ENCODE measurements at regions not wholly inside any gene's neighbourhood (a gene's known extent, or its start where the extent isn't known, plus 50 kb on each side); places are given as distances from the start of the nearest gene placed in this dataset.
A peak's percentile ranks its signal among the peaks of the same experiment; 100 is the strongest.

- no peak for DNase-seq (ENCODE audit: low spot score)
Measured at GRCh38 chrX:68927178-68927577, 98.4 kb downstream of the EFNB1 start.

DNA sequence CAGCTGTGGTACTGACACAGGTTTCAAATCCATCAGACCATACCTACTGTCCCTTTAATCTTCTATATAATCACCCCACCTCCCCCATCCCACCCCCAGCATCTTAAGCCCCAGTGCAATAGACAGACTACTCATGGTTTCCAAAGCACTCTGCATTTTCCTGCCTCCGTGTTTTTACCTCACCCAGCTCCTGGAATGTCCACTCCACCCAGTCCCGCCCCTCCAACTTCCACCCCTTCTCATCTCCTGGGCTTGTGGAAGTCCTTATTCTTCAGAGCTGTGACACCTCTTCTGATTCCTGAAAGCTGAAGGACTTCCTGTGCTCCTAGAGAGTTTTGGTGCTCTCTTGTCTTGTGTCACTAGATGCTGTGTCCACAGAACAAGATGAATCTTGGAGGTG is 94.3 kb downstream of the EFNB1 start:
- DNase-seq (ENCODE audit: low spot score), result no peak

DNA sequence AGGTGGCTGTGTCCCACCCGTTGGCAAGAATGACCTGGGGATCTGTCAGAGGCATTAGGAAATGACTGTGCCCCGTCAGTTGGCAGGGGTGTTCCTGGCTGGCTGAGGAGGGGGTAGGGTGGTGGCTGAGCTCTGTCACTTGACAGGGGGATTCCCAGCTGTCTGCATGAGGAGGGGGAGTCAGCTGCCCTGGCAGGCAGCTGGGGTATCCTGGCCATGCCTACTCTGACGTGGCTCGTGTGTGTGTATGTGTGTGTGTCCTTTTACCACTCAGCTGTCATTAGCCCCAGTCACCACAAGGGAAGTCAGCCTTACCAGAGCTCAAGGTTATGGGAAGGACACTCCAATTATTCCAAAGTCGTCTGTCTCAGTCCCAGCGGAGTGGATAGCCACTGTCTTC is 93.2 kb downstream of the EFNB1 start:
- no peak for DNase-seq (ENCODE audit: low spot score)

GRCh38 chrX:68920561-68920960 is 91.7 kb downstream of the EFNB1 start:
- DNase-seq (ENCODE audit: low spot score), result no peak

- no peak for DNase-seq (ENCODE audit: low spot score)
Measured at GRCh38 chrX:68919707-68920106, 90.9 kb downstream of the EFNB1 start.

- no peak for DNase-seq (ENCODE audit: low spot score)
Measured at GRCh38 chrX:68918202-68918601, 89.4 kb downstream of the EFNB1 start.

DNA sequence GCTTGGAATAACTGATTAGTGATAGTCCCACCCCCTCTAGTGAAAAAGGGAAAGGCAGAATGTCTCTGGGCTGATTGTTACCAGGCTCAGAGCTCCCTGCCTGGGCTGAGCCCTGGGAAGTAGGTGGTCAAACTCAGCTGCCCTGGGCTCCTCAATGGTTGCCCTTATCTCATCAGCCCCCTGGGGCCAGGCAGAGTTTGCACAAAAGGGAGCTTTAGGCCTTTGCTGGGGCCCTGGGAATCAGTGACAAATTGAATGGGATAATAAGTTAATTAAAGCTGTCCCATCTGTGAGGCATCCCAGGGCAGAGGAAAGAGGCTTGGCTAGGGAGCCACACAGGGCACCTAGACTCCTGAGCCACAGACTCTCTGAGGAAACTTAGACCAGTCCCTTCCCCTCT is 89.0 kb downstream of the EFNB1 start:
- no peak for DNase-seq (ENCODE audit: low spot score)

DNA sequence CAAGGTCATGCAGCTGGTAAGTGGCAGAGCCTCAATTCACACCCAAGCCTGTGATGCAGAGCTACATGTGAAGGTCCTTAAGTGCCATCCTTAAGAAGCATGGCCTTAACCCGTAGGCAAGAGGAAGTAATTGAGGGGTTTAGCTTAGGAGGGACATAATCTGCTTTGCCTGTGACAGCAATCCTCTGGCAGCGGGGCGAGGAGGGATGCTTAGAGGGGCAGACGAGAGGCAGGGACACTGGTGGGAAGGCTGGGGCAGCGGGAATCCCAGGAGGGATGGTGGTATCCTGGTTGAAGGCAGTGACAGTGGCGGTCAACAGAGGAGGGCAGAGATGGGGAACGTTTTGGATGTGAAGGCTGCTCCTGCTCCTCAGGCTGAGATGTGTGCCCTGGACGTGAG is 88.1 kb downstream of the EFNB1 start:
- DNase-seq (ENCODE audit: low spot score), result no peak

DNA sequence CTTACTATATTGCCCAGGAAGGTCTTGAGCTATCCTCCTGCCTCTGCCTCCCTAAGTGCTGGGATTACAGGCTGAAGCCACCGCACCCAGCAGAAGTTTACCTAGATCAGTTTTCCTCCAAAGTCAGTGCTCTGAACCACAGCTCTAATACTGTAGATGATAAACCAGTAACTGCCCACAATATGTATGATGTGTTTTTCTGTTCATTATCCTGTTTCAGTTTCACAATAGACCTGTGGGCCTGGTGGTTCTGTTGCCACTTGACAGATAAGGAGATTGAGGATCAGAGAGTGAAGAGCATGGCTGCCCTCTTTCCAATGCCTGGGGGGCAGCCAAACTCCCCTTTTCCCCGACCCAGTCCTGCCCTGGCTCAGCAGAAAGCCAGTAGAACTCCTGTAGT is 87.0 kb downstream of the EFNB1 start:
- no peak for DNase-seq (ENCODE audit: low spot score)

- DNase-seq (ENCODE audit: low spot score), result no peak
Measured at GRCh38 chrX:68914479-68914946, 85.7 kb downstream of the EFNB1 start.

DNA sequence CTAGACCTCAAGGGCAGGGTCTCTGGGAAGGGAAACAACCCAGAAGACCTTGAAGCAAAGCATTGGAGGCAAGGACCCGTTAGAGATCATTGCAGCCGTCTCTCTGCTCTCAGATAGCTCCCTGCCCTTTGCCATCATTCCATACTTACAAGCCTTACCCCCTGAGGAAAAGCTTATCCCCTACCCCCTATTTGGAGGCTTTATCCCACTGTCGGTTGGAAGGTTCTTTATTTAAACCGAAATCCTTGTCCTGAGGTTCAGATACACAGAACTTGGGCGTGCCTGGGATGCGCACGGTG is 84.4 kb downstream of the EFNB1 start:
- no peak for DNase-seq (ENCODE audit: low spot score)

GRCh38 chrX:68912113-68912512 is 83.3 kb downstream of the EFNB1 start:
- no peak for DNase-seq (ENCODE audit: low spot score)

- no peak for DNase-seq (ENCODE audit: low spot score)
Measured at GRCh38 chrX:68910731-68911428, 82.1 kb downstream of the EFNB1 start.

DNA sequence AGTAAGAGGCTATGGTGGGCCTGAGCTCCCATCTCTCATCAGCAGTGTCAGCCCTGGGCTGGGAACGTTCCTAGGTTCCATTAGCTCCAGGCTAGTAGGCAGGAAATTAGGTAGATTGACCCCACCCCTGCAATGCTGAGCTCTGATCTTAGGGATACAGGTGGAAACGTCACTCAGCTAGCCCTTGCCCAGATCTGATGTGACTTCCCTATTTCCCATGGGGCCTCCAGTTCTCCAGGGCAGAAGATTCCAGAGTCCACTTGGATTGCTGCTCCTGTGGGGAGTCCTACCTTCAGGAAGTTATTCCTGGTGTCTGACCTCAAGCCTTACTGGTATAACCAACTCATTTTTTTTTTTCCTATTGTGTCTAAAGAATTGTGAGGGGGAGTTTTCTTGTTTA is 81.1 kb downstream of the EFNB1 start:
- no peak for DNase-seq (ENCODE audit: low spot score)

GRCh38 chrX:68908071-68908470 is 79.2 kb downstream of the EFNB1 start:
- no peak for DNase-seq (ENCODE audit: low spot score)

DNA sequence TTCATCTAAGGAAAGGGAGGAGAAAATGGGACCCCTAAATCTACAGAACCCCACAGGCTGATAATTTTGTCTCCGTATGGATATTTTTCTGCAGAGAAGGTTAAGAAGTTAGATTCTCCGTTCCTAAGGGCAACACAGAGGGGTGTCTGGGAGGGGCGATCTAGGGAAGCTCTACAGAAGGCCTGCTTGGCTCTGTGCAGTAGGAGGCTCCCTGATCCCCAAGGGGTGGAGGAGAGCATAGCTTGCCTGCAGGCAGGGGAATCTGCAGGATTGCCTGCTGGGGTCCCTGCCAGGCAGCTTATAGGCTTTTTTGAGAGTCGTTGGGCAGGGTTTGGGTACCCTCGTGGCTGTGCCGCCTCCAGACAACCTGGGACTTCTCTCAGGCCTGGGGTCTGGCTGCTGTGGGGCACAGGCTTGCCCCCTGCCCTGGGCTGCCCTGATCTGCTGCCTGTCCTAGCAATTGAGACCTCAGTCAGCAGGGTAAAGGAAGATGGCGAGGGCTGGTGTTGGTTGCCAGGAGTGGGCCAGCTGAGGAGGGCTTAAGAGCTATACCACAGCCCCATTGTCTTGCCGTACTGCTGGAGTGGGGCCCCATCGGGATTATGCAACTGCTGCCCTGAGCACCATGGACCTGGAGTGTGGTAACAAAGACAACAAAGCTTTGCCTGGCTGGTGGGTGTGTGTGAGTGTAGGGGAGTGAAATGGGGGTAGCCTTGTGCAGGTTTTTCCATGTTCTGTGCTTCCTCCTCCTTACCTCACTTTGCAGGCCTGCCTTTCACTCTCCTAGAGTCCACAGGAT is 74.1 kb downstream of the EFNB1 start:
- no peak for DNase-seq (ENCODE audit: low spot score)

GRCh38 chrX:68901519-68901918 is 72.7 kb downstream of the EFNB1 start:
- DNase-seq (ENCODE audit: low spot score), result no peak

- no peak for DNase-seq (ENCODE audit: low spot score)
Measured at GRCh38 chrX:68898598-68898997, 69.8 kb downstream of the EFNB1 start.

GRCh38 chrX:68897118-68897945 is 68.5 kb downstream of the EFNB1 start:
- no peak for DNase-seq (ENCODE audit: low spot score)

- DNase-seq (ENCODE audit: low spot score), result no peak
Measured at GRCh38 chrX:68896581-68896980, 67.8 kb downstream of the EFNB1 start.

- DNase-seq (ENCODE audit: low spot score), result no peak
Measured at GRCh38 chrX:68895778-68896177, 67.0 kb downstream of the EFNB1 start.

GRCh38 chrX:68895341-68895755 is 66.5 kb downstream of the EFNB1 start:
- DNase-seq (ENCODE audit: low spot score), result peak; percentile 45
